HG02981 (cell line): ENCODE measurements at regions not wholly inside any gene's neighbourhood (a gene's known extent, or its start where the extent isn't known, plus 50 kb on each side); places are given as distances from the start of the nearest gene placed in this dataset.
"Not testable (repeated sequence)": the region's sequence is repeated elsewhere in the genome, so short reads cannot be mapped to it uniquely, and the experiment has no call there.

ENCODE experiments used
- ATAC-seq: cut with Tn5 transposase; IDR thresholded peaks from one replicate; pipeline ENCODE4 v1.9.1; 2021; ENCODE audit warnings: mild to moderate bottlenecking, moderate library complexity; ENCODE audit not compliant: unreplicated experiment

- not testable (repeated sequence) for ATAC-seq
Measured at GRCh38 chr12:75686233-75686632, 174.8 kb upstream of the KRR1 start.

- ATAC-seq = no peak
Measured at GRCh38 chr12:75685617-75686225, 174.3 kb upstream of the KRR1 start.

GRCh38 chr12:75684678-75685616 lies 173.5 kb upstream of the KRR1 start:
- ATAC-seq = no peak

- not testable (repeated sequence) for ATAC-seq
Measured at GRCh38 chr12:75683995-75684586, 172.7 kb upstream of the KRR1 start.

GRCh38 chr12:75683220-75683619 lies 171.8 kb upstream of the KRR1 start:
- ATAC-seq = no peak

- ATAC-seq = no peak
Measured at GRCh38 chr12:75677522-75677921, 166.1 kb upstream of the KRR1 start.

GRCh38 chr12:75674393-75674792 lies 163.0 kb upstream of the KRR1 start:
- no peak for ATAC-seq

- no peak for ATAC-seq
Measured at GRCh38 chr12:75672200-75672599, 160.8 kb upstream of the KRR1 start.

GRCh38 chr12:75670216-75670615 lies 158.8 kb upstream of the KRR1 start:
- ATAC-seq = no peak

GRCh38 chr12:75666939-75667334 lies 155.5 kb upstream of the KRR1 start:
- no peak for ATAC-seq

- no peak for ATAC-seq
Measured at GRCh38 chr12:75666126-75666938, 154.9 kb upstream of the KRR1 start.

- ATAC-seq = no peak
Measured at GRCh38 chr12:75665216-75665615, 153.8 kb upstream of the KRR1 start.

GRCh38 chr12:75662511-75663159 lies 151.2 kb upstream of the KRR1 start:
- ATAC-seq = no peak

- ATAC-seq = no peak
Measured at GRCh38 chr12:75661908-75662307, 150.5 kb upstream of the KRR1 start.

- ATAC-seq = no peak
Measured at GRCh38 chr12:75660805-75661404, 149.5 kb upstream of the KRR1 start.

GRCh38 chr12:75660107-75660530 lies 148.7 kb upstream of the KRR1 start:
- ATAC-seq = no peak

- ATAC-seq = no peak
Measured at GRCh38 chr12:75658901-75659823, 147.8 kb upstream of the KRR1 start.

- ATAC-seq = no peak
Measured at GRCh38 chr12:75658286-75658685, 146.9 kb upstream of the KRR1 start.

- ATAC-seq = no peak
Measured at GRCh38 chr12:75657831-75658230, 146.4 kb upstream of the KRR1 start.
